Uterus (tissue), 3 donors: ENCODE measurements at regions not wholly inside any gene's neighbourhood (a gene's known extent, or its start where the extent isn't known, plus 50 kb on each side); places are given as distances from the start of the nearest gene placed in this dataset.
"Not testable (repeated sequence)": the region's sequence is repeated elsewhere in the genome, so short reads cannot be mapped to it uniquely, and the experiment has no call there.

Experiments
- DNase-seq, 2 donors: peaks; one replicate each; pipeline ENCODE4 v3.0.0-alpha.2; 2019 to 2020
- H3K27ac ChIP-seq, 2 donors: fragments of 200-600 bp; sonication (generic); 1 replicate in 1 of 2; 2 replicates in 1 of 2; pipeline ENCODE4 v1.5.1; 2016 to 2018
- H3K27me3 ChIP-seq, 2 donors: fragments of 200-600 bp; sonication (generic); one replicate each; pipeline ENCODE4 v1.5.1; 2018 to 2019; ENCODE audit warnings: control low read depth in 1 of 2
- H3K36me3 ChIP-seq, 2 donors: fragments of 200-600 bp; sonication (generic); one replicate each; pipeline ENCODE4 v1.5.1; 2019; ENCODE audit warnings: control low read depth in 1 of 2
- H3K4me1 ChIP-seq, 2 donors: fragments of 200-600 bp; sonication (generic); one replicate each; pipeline ENCODE4 v1.5.1; 2018 to 2019; ENCODE audit warnings: control low read depth in 1 of 2
- H3K4me3 ChIP-seq, 2 donors: fragments of 200-600 bp; sonication (generic); 1 replicate in 1 of 2; 2 replicates in 1 of 2; pipeline ENCODE4 v1.5.1; 2018 to 2019; ENCODE audit warnings: mild to moderate bottlenecking in 1 of 2
- H3K9me3 ChIP-seq, 2 donors: fragments of 200-600 bp; sonication (generic); one replicate each; pipeline ENCODE4 v1.5.1; 2019; ENCODE audit warnings: control low read depth in 1 of 2
- CTCF ChIP-seq, 4 experiments: fragments of 200-600 bp in 2 of 4; fragments of 450-650 bp in 2 of 4; sonication (generic) in 2 of 4; IDR thresholded peaks; one replicate each; pipeline ENCODE4 v1.5.1; 2016 to 2019; ENCODE audit warnings: antibody characterized with exemption in 4 of 4, mild to moderate bottlenecking in 2 of 4, moderate library complexity in 1 of 4
- POLR2A ChIP-seq, 2 donors: fragments of 450-650 bp; IDR thresholded peaks; one replicate each; pipeline ENCODE4 v1.6.1; 2016; ENCODE audit warnings: antibody characterized with exemption in 2 of 2, mild to moderate bottlenecking in 1 of 2, moderate library complexity in 1 of 2
- intact Hi-C: fragments of 100-400 bp; cut with DNase I; formaldehyde crosslinking; loops from one replicate; pipeline ENCODE4 v1.15.1; 2023; ENCODE audit warnings: low total_unique reads
- donor health status: DM: yes; HTN: yes; CAD: no.

DNA sequence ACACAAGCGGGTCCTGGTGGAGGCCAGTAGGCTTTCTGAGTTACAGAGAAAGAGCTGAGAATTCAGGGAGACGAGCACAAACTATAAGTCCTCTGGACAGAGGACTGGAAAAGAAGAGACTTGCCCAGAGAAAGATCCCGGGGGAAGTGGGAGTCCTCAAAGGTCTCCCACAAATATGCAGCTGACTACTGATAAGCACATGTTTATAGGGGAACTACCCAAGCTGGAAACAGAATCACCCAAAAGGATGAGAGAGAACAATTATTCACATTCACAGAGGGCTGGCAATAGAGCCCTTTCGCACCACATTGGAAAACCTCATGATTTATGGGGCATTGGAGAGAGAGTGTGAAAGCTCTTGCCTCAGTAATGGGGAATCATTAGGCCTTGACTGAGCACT, 337.6 kb downstream of the IRS1 start:
- intact Hi-C loops = no loop called here
- TF ChIP-seq CTCF (IDR thresholded peaks at IDR 0.05) (no peak), POLR2A (IDR thresholded peaks at IDR 0.05) (no peak)
- no peaks in the 10 kb centered on the region for H3K9me3 ChIP-seq
- H3K4me3 ChIP-seq = no peak overlapping the region
- DNase-seq = no peak
- H3K27ac ChIP-seq = no peak overlapping the region
- H3K36me3 ChIP-seq = no peaks in the 10 kb centered on the region
- no peaks in the 10 kb centered on the region for H3K27me3 ChIP-seq
- no peaks in the 10 kb centered on the region for H3K4me1 ChIP-seq

GRCh38 chr2:226456144-226456543, 343.5 kb downstream of the IRS1 start:
- intact Hi-C loops, H3K36me3 ChIP-seq, H3K27ac ChIP-seq, DNase-seq, H3K4me3 ChIP-seq, H3K27me3 ChIP-seq, H3K9me3 ChIP-seq, H3K4me1 ChIP-seq: not testable (repeated sequence)

GRCh38 chr2:226452768-226453167, 346.9 kb downstream of the IRS1 start:
- Histone ChIP-seq H3K4me3 (no peak overlapping the region), H3K27ac (no peak overlapping the region), H3K9me3 (no peaks in the 10 kb centered on the region), H3K36me3 (no peaks in the 10 kb centered on the region), H3K27me3 (no peaks in the 10 kb centered on the region), H3K4me1 (no peaks in the 10 kb centered on the region)
- intact Hi-C loops = no loop called here
- TF ChIP-seq CTCF (IDR thresholded peaks at IDR 0.05) (no peak), POLR2A (IDR thresholded peaks at IDR 0.05) (no peak)
- no peak for DNase-seq

- Histone ChIP-seq H3K27ac (no peak overlapping the region), H3K9me3 (no peaks in the 10 kb centered on the region), H3K4me1 (no peaks in the 10 kb centered on the region), H3K4me3 (no peak overlapping the region), H3K27me3 (no peaks in the 10 kb centered on the region), H3K36me3 (no peaks in the 10 kb centered on the region)
- intact Hi-C loops = no loop called here
- TF ChIP-seq POLR2A (IDR thresholded peaks at IDR 0.05) (no peak), CTCF (IDR thresholded peaks at IDR 0.05) (no peak)
- no peak for DNase-seq
Measured at GRCh38 chr2:226451486-226451885, 348.1 kb downstream of the IRS1 start.

DNA sequence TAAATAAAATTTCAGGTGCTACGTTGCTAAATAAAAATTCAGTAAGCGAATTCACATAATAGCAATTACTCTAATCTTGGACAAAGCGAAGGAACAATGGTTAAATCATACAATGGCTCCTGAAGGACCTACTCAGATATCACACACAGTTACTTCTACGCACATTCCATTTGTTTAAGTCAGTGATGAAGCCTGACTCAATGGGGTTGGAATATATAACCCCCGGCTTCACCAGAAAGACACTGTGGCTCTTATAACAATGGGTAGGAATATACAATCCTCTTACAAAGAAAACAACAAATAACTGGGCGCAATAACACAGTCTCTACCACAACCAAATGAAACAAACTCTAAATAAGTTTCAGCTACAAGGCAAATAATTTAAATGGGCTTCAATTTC, 349.5 kb downstream of the IRS1 start:
- H3K27ac ChIP-seq = no peak overlapping the region
- no peak overlapping the region for H3K4me3 ChIP-seq
- H3K4me1 ChIP-seq = no peaks in the 10 kb centered on the region
- TF ChIP-seq CTCF (IDR thresholded peaks at IDR 0.05) (no peak), POLR2A (IDR thresholded peaks at IDR 0.05) (no peak)
- intact Hi-C loops = no loop called here
- no peaks in the 10 kb centered on the region for H3K9me3 ChIP-seq
- no peak for DNase-seq
- H3K36me3 ChIP-seq = no peaks in the 10 kb centered on the region
- H3K27me3 ChIP-seq = no peaks in the 10 kb centered on the region
